ENCODE measurements at regions not wholly inside any gene's neighbourhood (a gene's known extent, or its start where the extent isn't known, plus 50 kb on each side); places are given as distances from the start of the nearest gene placed in this dataset.

GRCh38 chr7:156065400-156065799, 253.1 kb upstream of the SHH start:
- Mint-ChIP-seq H3K36me3 (no peaks in the 10 kb centered on the region), H3K27me3 (ENCODE audit: low read depth in 2 of 2) (peaks cover 0 to 8% of the 10 kb centered on the region in 2 donors), H3K4me1 (peaks cover 0 to 4% of the 10 kb centered on the region in 2 donors), H3K4me3 (no peak overlapping the region), H3K27ac (no peak overlapping the region), H3K9me3 (peaks cover 0 to 6% of the 10 kb centered on the region in 2 donors)
- Histone ChIP-seq H3K27ac (ENCODE audit: low read length) (no peak overlapping the region), H3K27me3 (ENCODE audit: control insufficient read depth, insufficient read depth, low read length) (no peaks in the 10 kb centered on the region), H3K4me3 (ENCODE audit: low read length) (no peak overlapping the region), H3K4me1 (ENCODE audit: control insufficient read depth, insufficient read depth, low read length) (no peaks in the 10 kb centered on the region), H3K9me3 (ENCODE audit: control insufficient read depth, insufficient read depth, low read length) (no peaks in the 10 kb centered on the region), H3K36me3 (ENCODE audit: control insufficient read depth, insufficient read depth, low read length) (no peaks in the 10 kb centered on the region)
- no peak for ATAC-seq
- 73% methylated on average over 3 of the region's 3 CpGs for WGBS (ENCODE audit: insufficient coverage)
- intact Hi-C loops (cut with micrococcal nuclease), result no loop called here
- DNase-seq, result no peak
- TF ChIP-seq, protein P1, sequence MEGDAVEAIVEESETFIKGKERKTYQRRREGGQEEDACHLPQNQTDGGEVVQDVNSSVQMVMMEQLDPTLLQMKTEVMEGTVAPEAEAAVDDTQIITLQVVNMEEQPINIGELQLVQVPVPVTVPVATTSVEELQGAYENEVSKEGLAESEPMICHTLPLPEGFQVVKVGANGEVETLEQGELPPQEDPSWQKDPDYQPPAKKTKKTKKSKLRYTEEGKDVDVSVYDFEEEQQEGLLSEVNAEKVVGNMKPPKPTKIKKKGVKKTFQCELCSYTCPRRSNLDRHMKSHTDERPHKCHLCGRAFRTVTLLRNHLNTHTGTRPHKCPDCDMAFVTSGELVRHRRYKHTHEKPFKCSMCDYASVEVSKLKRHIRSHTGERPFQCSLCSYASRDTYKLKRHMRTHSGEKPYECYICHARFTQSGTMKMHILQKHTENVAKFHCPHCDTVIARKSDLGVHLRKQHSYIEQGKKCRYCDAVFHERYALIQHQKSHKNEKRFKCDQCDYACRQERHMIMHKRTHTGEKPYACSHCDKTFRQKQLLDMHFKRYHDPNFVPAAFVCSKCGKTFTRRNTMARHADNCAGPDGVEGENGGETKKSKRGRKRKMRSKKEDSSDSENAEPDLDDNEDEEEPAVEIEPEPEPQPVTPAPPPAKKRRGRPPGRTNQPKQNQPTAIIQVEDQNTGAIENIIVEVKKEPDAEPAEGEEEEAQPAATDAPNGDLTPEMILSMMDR (IDR thresholded peaks at IDR 0.05), result no peak

- no peaks in the 10 kb centered on the region for H3K36me3 Mint-ChIP-seq
- H3K27me3 Mint-ChIP-seq (ENCODE audit: low read depth in 2 of 2), result peaks cover 0 to 8% of the 10 kb centered on the region in 2 donors
- no peaks in the 10 kb centered on the region for H3K27me3 ChIP-seq (ENCODE audit: control insufficient read depth, insufficient read depth, low read length)
- no peak overlapping the region for H3K27ac ChIP-seq (ENCODE audit: low read length)
- peaks cover 0 to 6% of the 10 kb centered on the region in 2 donors for H3K9me3 Mint-ChIP-seq
- H3K4me3 ChIP-seq (ENCODE audit: low read length), result no peak overlapping the region
- no peak overlapping the region for H3K27ac Mint-ChIP-seq
- 48% methylated on average over 3 of the region's 4 CpGs for WGBS (ENCODE audit: insufficient coverage)
- no peaks in the 10 kb centered on the region for H3K36me3 ChIP-seq (ENCODE audit: control insufficient read depth, insufficient read depth, low read length)
- TF ChIP-seq, protein P1 (IDR thresholded peaks at IDR 0.05), result no peak
- no peak overlapping the region for H3K4me3 Mint-ChIP-seq
- H3K4me1 Mint-ChIP-seq, result peaks cover 0 to 4% of the 10 kb centered on the region in 2 donors
- ATAC-seq, result no peak
- DNase-seq, result no peak
- no peaks in the 10 kb centered on the region for H3K4me1 ChIP-seq (ENCODE audit: control insufficient read depth, insufficient read depth, low read length)
- intact Hi-C loops (cut with micrococcal nuclease), result no loop called here
- H3K9me3 ChIP-seq (ENCODE audit: control insufficient read depth, insufficient read depth, low read length), result no peaks in the 10 kb centered on the region
Observed at GRCh38 chr7:156064971-156065386, 252.7 kb upstream of the SHH start.

DNA sequence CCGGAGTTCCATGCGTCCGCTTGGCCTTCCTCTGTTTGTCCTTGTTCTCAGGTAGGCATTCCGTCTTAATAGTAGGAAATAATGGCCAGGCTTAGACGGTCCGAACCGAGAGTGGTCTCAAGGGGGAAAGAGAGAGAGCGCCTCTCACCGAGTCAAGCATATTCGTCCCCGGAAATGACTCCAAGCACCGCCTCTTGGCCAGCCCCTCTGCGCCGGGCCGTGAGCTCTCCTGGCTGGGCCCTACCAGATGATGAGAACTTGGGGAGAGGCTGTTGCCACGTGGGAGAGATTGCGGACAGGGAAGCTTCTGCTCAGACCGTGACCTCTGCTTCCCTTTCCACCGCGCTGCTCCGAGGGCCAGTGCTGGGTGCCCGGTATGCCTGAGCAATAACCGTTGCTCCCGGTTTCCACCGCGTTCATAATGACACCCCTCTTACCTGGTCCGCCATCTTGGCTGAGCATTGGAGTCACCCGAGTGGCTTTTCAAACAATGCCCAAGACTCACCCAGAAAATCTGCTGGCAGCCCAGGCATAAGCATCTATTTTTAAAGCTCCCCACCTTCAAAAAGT, 251.1 kb upstream of the SHH start:
- TF ChIP-seq, protein P1 (IDR thresholded peaks at IDR 0.05), result no peak
- intact Hi-C loops (cut with micrococcal nuclease), result no loop called here
- Histone ChIP-seq H3K4me3 (ENCODE audit: low read length) (no peak overlapping the region), H3K4me1 (ENCODE audit: control insufficient read depth, insufficient read depth, low read length) (no peaks in the 10 kb centered on the region), H3K36me3 (ENCODE audit: control insufficient read depth, insufficient read depth, low read length) (no peaks in the 10 kb centered on the region), H3K9me3 (ENCODE audit: control insufficient read depth, insufficient read depth, low read length) (no peaks in the 10 kb centered on the region), H3K27me3 (ENCODE audit: control insufficient read depth, insufficient read depth, low read length) (no peaks in the 10 kb centered on the region), H3K27ac (ENCODE audit: low read length) (no peak overlapping the region)
- no peak overlapping the region for H3K4me3 Mint-ChIP-seq
- peaks cover 0 to 4% of the 10 kb centered on the region in 2 donors for H3K4me1 Mint-ChIP-seq
- 93% methylated on average over 28 of the region's 28 CpGs for WGBS (ENCODE audit: insufficient coverage)
- no peaks in the 10 kb centered on the region for H3K36me3 Mint-ChIP-seq
- DNase-seq (no peak), ATAC-seq (no peak)
- H3K27me3 Mint-ChIP-seq (ENCODE audit: low read depth in 2 of 2), result peaks cover 0 to 8% of the 10 kb centered on the region in 2 donors
- H3K27ac Mint-ChIP-seq, result no peak overlapping the region
- H3K9me3 Mint-ChIP-seq, result peaks cover 0 to 6% of the 10 kb centered on the region in 2 donors

DNA sequence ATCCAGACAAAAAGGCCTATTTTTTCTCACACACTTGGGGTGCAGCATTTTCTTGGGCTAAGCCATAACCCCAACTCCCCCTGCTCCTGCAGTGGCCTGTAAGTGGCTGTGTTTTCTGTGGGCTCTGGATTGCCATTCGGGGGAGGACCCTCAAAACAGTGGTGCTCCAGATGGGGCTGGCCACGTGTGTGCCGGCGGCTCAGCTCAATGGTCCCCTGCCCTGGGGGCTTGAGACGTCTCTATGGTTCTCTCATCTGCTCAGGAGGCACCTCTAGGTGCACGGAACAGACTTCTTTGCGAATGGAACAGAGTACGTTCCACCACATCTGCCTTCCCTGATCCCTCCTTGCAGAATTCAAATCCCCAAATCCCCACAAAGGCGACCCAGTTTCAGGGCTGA, 250.0 kb upstream of the SHH start:
- Mint-ChIP-seq H3K4me3 (no peak overlapping the region), H3K27me3 (ENCODE audit: low read depth in 2 of 2) (peaks cover 0 to 8% of the 10 kb centered on the region in 2 donors), H3K4me1 (peaks cover 0 to 4% of the 10 kb centered on the region in 2 donors), H3K36me3 (no peaks in the 10 kb centered on the region), H3K27ac (no peak overlapping the region), H3K9me3 (peaks cover 0 to 6% of the 10 kb centered on the region in 2 donors)
- TF ChIP-seq, protein P1 (IDR thresholded peaks at IDR 0.05), result no peak
- WGBS (ENCODE audit: insufficient coverage), result 92% methylated on average over 9 of the region's 9 CpGs
- H3K9me3 ChIP-seq (ENCODE audit: control insufficient read depth, insufficient read depth, low read length), result no peaks in the 10 kb centered on the region
- ATAC-seq (no peak), DNase-seq (no peak)
- H3K36me3 ChIP-seq (ENCODE audit: control insufficient read depth, insufficient read depth, low read length), result no peaks in the 10 kb centered on the region
- H3K4me3 ChIP-seq (ENCODE audit: low read length), result no peak overlapping the region
- H3K27ac ChIP-seq (ENCODE audit: low read length), result no peak overlapping the region
- intact Hi-C loops (cut with micrococcal nuclease), result no loop called here
- H3K27me3 ChIP-seq (ENCODE audit: control insufficient read depth, insufficient read depth, low read length), result no peaks in the 10 kb centered on the region
- H3K4me1 ChIP-seq (ENCODE audit: control insufficient read depth, insufficient read depth, low read length), result no peaks in the 10 kb centered on the region

All from natural killer cell (primary cell).